ENCODE measurements at regions not wholly inside any gene's neighbourhood (a gene's known extent, or its start where the extent isn't known, plus 50 kb on each side); places are given as distances from the start of the nearest gene placed in this dataset.

GRCh38 chr9:85427772-85428171, 314.0 kb downstream of the AGTPBP1 start:
- DNase-seq: no peak

GRCh38 chr9:85425153-85425611, 316.6 kb downstream of the AGTPBP1 start:
- peak; percentile 19 for DNase-seq

GRCh38 chr9:85423422-85423821, 318.3 kb downstream of the AGTPBP1 start:
- DNase-seq: no peak

- DNase-seq: no peak
These were observed 320.1 kb downstream of the AGTPBP1 start for GRCh38 chr9:85421641-85422040.

- DNase-seq: no peak
These were observed 321.0 kb downstream of the AGTPBP1 start for GRCh38 chr9:85420750-85421149.

- no peak for DNase-seq
These were observed 324.1 kb downstream of the AGTPBP1 start for GRCh38 chr9:85417674-85418073.

- no peak for DNase-seq
These were observed 325.0 kb downstream of the AGTPBP1 start for GRCh38 chr9:85416715-85417114.

- no peak for DNase-seq
These were observed 327.4 kb downstream of the AGTPBP1 start for GRCh38 chr9:85414390-85414789.

GRCh38 chr9:85408494-85408893, 333.3 kb downstream of the AGTPBP1 start:
- DNase-seq: no peak

GRCh38 chr9:85405566-85405950, 336.2 kb downstream of the AGTPBP1 start:
- no peak for DNase-seq

- no peak for DNase-seq
These were observed 336.7 kb downstream of the AGTPBP1 start for GRCh38 chr9:85404911-85405565.

- DNase-seq: no peak
These were observed 339.2 kb downstream of the AGTPBP1 start for GRCh38 chr9:85402551-85402950.

GRCh38 chr9:85401998-85402397, 339.8 kb downstream of the AGTPBP1 start:
- DNase-seq: no peak

GRCh38 chr9:85397005-85397404, 344.7 kb downstream of the AGTPBP1 start:
- no peak for DNase-seq

GRCh38 chr9:85392260-85392659, 349.5 kb downstream of the AGTPBP1 start:
- no peak for DNase-seq

GRCh38 chr9:85377731-85378289, 363.9 kb downstream of the AGTPBP1 start:
- no peak for DNase-seq

- no peak for DNase-seq
These were observed 373.0 kb downstream of the AGTPBP1 start for GRCh38 chr9:85368781-85369180.

- DNase-seq: no peak
These were observed 382.6 kb downstream of the AGTPBP1 start for GRCh38 chr9:85359161-85359560.

- no peak for DNase-seq
These were observed 392.7 kb downstream of the AGTPBP1 start for GRCh38 chr9:85349046-85349445.

- DNase-seq: no peak
These were observed 394.2 kb downstream of the AGTPBP1 start for GRCh38 chr9:85347541-85347940.

- DNase-seq: no peak
These were observed 396.9 kb downstream of the AGTPBP1 start for GRCh38 chr9:85344901-85345300.

GRCh38 chr9:85339338-85339737, 402.4 kb downstream of the AGTPBP1 start:
- DNase-seq: no peak

GRCh38 chr9:85334228-85334627, 407.5 kb downstream of the AGTPBP1 start:
- DNase-seq: no peak

GRCh38 chr9:85332487-85332886, 409.3 kb downstream of the AGTPBP1 start:
- DNase-seq: no peak

GRCh38 chr9:85331626-85332025, 410.1 kb downstream of the AGTPBP1 start:
- DNase-seq: no peak

Data from stimulated activated CD4-positive, alpha-beta T cell treated with anti-CD3 and anti-CD28 coated beads, Interleukin-12 subunit alpha, Interleukin-12 subunit beta, amount 100 ng/mL, for 4 hours (primary cell).